HL-60 (cell line): ENCODE measurements at regions not wholly inside any gene's neighbourhood (a gene's known extent, or its start where the extent isn't known, plus 50 kb on each side); places are given as distances from the start of the nearest gene placed in this dataset.
"Not testable (repeated sequence)": the region's sequence is repeated elsewhere in the genome, so short reads cannot be mapped to it uniquely, and the experiment has no call there.

Experiments used
- GABPA ChIP-seq: IDR thresholded peaks from 2 replicates; pipeline ENCODE4 v1.6.1; 2012; ENCODE audit warnings: low read depth
- POLR2AphosphoS5 ChIP-seq: IDR thresholded peaks from 2 replicates; pipeline ENCODE4 v1.6.1; 2012; ENCODE audit warnings: low read depth
- SPI1 ChIP-seq: IDR thresholded peaks from 2 replicates; pipeline ENCODE4 v1.6.1; 2012; ENCODE audit warnings: low read depth, mild to moderate bottlenecking, borderline replicate concordance
- TF ChIP-seq, protein P1 (sequence below): IDR thresholded peaks from 2 replicates; pipeline ENCODE4 v1.6.1; 2012; ENCODE audit warnings: low read depth; ENCODE audit not compliant: insufficient replicate concordance
- TF ChIP-seq, protein P2 (sequence below): IDR thresholded peaks from one replicate; pipeline ENCODE4 v1.5.1; 2011; ENCODE audit warnings: low read length, control low read depth, inconsistent platforms; ENCODE audit not compliant: insufficient read depth

DNA sequence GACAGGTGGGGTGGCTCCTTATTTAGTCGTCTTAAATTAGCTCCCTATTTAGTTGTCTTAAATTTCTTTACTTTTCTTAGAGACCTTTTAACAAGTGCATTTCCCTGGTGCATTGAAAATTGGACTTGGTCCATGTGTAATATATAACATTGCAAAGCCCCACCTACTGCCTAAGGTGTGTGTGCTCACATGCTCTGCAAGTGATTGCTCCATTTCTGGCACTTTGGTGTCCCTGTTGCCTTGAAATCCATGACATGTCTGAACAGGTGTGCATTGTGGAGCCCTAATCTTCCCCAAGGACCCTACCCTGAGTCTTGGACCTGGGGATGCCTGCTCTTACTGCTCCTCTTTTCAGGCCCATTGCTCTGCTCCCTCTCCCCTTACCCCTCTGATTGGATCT is 80.2 kb downstream of the TRIM43 start:
- TF ChIP-seq, protein P1, sequence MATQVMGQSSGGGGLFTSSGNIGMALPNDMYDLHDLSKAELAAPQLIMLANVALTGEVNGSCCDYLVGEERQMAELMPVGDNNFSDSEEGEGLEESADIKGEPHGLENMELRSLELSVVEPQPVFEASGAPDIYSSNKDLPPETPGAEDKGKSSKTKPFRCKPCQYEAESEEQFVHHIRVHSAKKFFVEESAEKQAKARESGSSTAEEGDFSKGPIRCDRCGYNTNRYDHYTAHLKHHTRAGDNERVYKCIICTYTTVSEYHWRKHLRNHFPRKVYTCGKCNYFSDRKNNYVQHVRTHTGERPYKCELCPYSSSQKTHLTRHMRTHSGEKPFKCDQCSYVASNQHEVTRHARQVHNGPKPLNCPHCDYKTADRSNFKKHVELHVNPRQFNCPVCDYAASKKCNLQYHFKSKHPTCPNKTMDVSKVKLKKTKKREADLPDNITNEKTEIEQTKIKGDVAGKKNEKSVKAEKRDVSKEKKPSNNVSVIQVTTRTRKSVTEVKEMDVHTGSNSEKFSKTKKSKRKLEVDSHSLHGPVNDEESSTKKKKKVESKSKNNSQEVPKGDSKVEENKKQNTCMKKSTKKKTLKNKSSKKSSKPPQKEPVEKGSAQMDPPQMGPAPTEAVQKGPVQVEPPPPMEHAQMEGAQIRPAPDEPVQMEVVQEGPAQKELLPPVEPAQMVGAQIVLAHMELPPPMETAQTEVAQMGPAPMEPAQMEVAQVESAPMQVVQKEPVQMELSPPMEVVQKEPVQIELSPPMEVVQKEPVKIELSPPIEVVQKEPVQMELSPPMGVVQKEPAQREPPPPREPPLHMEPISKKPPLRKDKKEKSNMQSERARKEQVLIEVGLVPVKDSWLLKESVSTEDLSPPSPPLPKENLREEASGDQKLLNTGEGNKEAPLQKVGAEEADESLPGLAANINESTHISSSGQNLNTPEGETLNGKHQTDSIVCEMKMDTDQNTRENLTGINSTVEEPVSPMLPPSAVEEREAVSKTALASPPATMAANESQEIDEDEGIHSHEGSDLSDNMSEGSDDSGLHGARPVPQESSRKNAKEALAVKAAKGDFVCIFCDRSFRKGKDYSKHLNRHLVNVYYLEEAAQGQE = not testable (repeated sequence)
- TF ChIP-seq, protein P2, sequence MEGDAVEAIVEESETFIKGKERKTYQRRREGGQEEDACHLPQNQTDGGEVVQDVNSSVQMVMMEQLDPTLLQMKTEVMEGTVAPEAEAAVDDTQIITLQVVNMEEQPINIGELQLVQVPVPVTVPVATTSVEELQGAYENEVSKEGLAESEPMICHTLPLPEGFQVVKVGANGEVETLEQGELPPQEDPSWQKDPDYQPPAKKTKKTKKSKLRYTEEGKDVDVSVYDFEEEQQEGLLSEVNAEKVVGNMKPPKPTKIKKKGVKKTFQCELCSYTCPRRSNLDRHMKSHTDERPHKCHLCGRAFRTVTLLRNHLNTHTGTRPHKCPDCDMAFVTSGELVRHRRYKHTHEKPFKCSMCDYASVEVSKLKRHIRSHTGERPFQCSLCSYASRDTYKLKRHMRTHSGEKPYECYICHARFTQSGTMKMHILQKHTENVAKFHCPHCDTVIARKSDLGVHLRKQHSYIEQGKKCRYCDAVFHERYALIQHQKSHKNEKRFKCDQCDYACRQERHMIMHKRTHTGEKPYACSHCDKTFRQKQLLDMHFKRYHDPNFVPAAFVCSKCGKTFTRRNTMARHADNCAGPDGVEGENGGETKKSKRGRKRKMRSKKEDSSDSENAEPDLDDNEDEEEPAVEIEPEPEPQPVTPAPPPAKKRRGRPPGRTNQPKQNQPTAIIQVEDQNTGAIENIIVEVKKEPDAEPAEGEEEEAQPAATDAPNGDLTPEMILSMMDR = not testable (repeated sequence)
- TF ChIP-seq GABPA, POLR2AphosphoS5, SPI1: not testable (repeated sequence)
